GM13976 (cell line): ENCODE measurements at regions not wholly inside any gene's neighbourhood (a gene's known extent, or its start where the extent isn't known, plus 50 kb on each side); places are given as distances from the start of the nearest gene placed in this dataset.

Experiments used
- DNase-seq: peaks from one replicate; pipeline ENCODE4 v3.0.0; 2012; ENCODE audit warnings: low spot score
- in situ Hi-C: fragments of 300-500 bp; cut with MboI; formaldehyde crosslinking; loops from one replicate; pipeline ENCODE4 v1.12.0; 2022; ENCODE audit warnings: low sequenced_read_pairs, mixed read lengths, inconsistent platforms; ENCODE audit not compliant: unreplicated experiment
- TF ChIP-seq, protein P1 (sequence below): IDR thresholded peaks from 2 replicates; pipeline ENCODE4 v1.5.1; 2012; ENCODE audit warnings: borderline replicate concordance, mild to moderate bottlenecking; ENCODE audit not compliant: insufficient read depth; ENCODE audit errors: extremely low read depth, missing control alignments, control extremely low read depth

DNA sequence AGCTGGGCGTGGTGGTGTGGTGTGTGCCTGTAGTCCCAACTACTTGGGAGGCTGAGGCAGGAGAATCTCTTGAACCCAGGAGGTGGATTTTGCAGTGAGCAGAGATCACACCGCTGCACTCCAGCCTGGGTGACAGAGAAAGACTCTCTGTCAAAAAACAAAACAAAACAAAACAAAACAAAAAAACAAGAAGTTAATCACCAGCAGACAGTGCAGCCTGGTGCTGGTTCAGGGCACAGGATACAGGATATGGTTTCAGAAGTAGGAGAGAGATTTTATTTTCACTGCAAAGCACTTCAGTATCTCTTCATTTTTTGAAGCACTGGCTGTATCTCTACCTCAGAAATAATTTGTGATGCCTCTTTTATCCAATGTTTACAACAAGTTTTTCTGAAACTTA is 1222.9 kb upstream of the PRKX start:
- in situ Hi-C loops = no loop called here
- TF ChIP-seq, protein P1, sequence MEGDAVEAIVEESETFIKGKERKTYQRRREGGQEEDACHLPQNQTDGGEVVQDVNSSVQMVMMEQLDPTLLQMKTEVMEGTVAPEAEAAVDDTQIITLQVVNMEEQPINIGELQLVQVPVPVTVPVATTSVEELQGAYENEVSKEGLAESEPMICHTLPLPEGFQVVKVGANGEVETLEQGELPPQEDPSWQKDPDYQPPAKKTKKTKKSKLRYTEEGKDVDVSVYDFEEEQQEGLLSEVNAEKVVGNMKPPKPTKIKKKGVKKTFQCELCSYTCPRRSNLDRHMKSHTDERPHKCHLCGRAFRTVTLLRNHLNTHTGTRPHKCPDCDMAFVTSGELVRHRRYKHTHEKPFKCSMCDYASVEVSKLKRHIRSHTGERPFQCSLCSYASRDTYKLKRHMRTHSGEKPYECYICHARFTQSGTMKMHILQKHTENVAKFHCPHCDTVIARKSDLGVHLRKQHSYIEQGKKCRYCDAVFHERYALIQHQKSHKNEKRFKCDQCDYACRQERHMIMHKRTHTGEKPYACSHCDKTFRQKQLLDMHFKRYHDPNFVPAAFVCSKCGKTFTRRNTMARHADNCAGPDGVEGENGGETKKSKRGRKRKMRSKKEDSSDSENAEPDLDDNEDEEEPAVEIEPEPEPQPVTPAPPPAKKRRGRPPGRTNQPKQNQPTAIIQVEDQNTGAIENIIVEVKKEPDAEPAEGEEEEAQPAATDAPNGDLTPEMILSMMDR = no peak
- DNase-seq = no peak

DNA sequence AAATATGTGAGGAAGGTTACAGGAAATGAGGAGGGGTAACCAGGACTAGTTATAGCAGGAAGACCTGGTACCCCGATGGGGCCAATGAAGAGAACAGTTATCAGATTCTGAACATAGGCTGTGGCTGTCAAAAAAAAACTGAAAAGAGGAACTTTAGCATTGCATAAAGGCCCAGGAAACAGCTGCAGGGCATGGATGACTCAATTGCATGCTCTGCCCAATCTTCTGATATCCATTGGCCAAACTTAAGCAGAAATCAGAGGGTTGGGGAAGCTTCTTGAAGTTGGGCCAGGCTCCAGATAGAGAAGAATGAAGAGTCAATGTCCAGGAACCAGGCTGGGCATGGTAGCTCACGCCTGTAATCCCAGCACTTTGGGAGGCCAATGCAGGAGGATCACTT is 1222.4 kb upstream of the PRKX start:
- TF ChIP-seq, protein P1 = no peak
- in situ Hi-C loops = no loop called here
- DNase-seq = no peak

DNA sequence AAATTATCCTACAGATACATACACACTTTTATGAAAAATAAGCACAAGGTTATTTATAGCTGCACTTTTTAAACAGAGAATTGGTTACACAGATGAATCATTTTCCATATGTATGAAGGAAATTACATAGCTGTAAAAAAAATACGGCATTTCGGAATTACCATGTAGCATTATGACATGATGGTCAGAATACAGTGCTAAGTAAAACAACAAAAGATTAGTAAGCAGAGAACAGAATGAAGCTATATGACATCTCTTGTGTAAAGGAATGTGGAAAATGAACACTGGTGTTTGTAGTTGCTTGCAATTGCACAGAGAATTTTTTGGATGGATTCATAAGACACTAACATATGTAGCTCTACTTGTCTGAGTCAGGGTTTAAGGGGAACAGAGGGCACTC is 1222.0 kb upstream of the PRKX start:
- TF ChIP-seq, protein P1 = no peak
- in situ Hi-C loops = no loop called here
- no peak for DNase-seq

DNA sequence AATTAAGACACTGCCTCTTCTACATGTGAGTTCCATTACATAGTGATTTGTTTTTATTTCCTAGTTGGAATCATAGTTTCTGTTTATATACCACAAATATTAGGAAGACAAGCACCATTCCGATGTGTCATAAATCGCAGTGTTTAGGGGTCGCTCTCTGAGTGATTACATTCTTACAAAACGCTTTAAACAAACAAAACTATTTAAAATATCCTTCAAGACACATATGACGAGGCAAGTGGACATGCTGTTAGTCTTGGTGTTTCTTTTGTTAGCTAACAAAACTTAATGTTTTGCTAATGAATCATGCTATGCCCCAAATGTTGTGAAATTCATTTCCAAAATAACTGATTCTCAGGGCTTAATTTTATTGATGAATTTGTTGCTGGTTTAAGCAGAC is 1219.3 kb upstream of the PRKX start:
- in situ Hi-C loops = no loop called here
- TF ChIP-seq, protein P1 = no peak
- no peak for DNase-seq

DNA sequence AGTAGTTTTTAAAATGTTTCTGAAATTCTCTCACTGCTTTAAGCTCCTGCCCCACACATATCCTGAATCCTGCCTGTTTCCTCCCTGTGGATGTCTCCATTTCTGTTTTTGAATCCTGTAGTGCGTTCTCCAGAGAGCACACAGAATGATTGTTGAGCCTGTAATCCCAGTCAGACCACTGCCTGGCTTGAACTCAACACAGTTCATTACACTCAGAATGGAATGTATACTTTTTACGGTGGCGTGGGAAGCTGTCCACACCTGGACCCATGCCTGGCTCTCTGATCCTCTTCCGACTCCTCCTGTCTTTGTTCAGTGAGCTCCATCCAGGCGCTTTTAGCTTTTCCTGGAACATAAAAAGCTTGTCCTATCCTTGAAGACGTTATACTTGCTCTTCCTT is 1217.0 kb upstream of the PRKX start:
- TF ChIP-seq, protein P1 = no peak
- no peak for DNase-seq
- in situ Hi-C loops = no loop called here

DNA sequence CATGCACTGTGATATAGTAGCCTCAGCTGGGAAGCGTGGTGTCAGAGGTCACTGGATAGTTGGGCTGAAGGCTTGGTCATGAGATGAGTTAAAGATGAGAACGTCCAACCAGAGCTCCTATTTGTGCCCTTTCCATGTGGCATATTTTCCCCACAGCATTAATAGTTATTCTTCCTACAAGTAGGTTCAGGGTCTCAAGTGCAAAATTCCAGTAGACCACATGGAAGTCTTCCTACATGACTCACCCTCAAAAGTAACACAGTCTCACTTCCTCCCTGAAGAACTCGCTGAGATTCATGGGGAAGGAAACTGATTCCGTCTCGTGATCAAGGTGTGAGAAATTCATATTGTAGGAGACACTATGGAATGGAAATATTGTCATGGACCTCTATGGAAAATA is 1212.5 kb upstream of the PRKX start:
- TF ChIP-seq, protein P1 = no peak
- no peak for DNase-seq
- in situ Hi-C loops = no loop called here

DNA sequence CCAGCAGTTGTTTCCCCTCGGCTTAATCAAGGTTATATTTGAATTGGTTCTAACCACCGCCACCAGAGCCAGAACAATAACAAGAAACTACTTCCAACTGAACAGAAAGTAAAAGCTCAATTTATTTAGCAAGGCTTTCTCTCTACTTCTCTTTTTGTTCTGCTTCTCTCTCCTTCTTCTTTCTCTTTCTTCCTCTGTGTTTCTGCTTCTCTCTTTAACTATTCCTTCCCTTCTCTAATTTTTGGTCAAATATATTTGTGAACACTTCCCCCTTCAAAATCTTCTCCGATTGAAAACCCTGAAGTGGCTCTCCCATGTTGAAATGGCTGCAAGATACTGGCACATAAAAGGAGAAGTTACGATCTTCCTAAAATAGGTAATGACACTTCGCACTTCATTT is 1195.9 kb upstream of the PRKX start:
- no peak for DNase-seq
- TF ChIP-seq, protein P1 = no peak
- in situ Hi-C loops = no loop called here
